Panc1 (cell line): ENCODE measurements at regions not wholly inside any gene's neighbourhood (a gene's known extent, or its start where the extent isn't known, plus 50 kb on each side); places are given as distances from the start of the nearest gene placed in this dataset.

Source experiments
- ATAC-seq: fragments of 200-7000 bp; cut with Tn5 transposase; 2 replicates; pipeline ENCODE4 v1.9.1; 2020; ENCODE audit warnings: mild to moderate bottlenecking, moderate library complexity
- BruUV-seq: library from RNA; stranded (reverse); fragments of 400-500 nt; replicated peaks from 2 replicates; lab custom pipeline; 2021; lab: Mats Ljungman, UMichigan
- CTCF ChIA-PET: fragments of 300-600 bp; sonication (Branson Sonifier 250); formaldehyde crosslinking; loops from one replicate; lab custom pipeline; 2022; ENCODE audit warnings: antibody characterized with exemption; lab: Charles Lee
- POLR2A ChIA-PET: fragments of 300-600 bp; sonication (Branson Sonifier 250); formaldehyde crosslinking; loops from one replicate; lab custom pipeline; 2022; ENCODE audit warnings: antibody characterized with exemption; lab: Charles Lee
- DNase-seq: peaks from one replicate; pipeline ENCODE4 v3.0.0-alpha.2; 2010; ENCODE audit warnings: low read depth, low spot score
- H3K27ac ChIP-seq: 2 replicates; pipeline ENCODE4 v1.5.1; 2011; ENCODE audit warnings: mild to moderate bottlenecking, low read length, inconsistent platforms
- H3K27me3 ChIP-seq: fragments of 200-500 bp; sonication (Bioruptor generic); 2 replicates; pipeline ENCODE4 v1.6.0; 2014; ENCODE audit warnings: low read length, inconsistent platforms; ENCODE audit not compliant: control insufficient read depth, insufficient read depth
- H3K36me3 ChIP-seq: fragments of 200-500 bp; sonication (Bioruptor generic); 2 replicates; pipeline ENCODE4 v1.5.1; 2014; ENCODE audit warnings: inconsistent platforms, mild to moderate bottlenecking, low read length, moderate library complexity; ENCODE audit not compliant: control insufficient read depth, insufficient read depth
- H3K4me1 ChIP-seq: 2 replicates; pipeline ENCODE4 v1.5.1; 2011; ENCODE audit warnings: inconsistent platforms, mild to moderate bottlenecking, low read length, moderate library complexity; ENCODE audit not compliant: control insufficient read depth, insufficient read depth
- H3K4me3 ChIP-seq, 2 experiments: 2 replicates each; pipeline ENCODE4 v1.5.1; 2011 to 2012; ENCODE audit warnings: low read depth in 2 of 2, low read length in 2 of 2, mild to moderate bottlenecking in 2 of 2, inconsistent platforms in 1 of 2, moderate library complexity in 1 of 2
- H3K9me3 ChIP-seq: fragments of 200-500 bp; sonication (Bioruptor generic); 2 replicates; pipeline ENCODE4 v1.5.1; 2014; ENCODE audit warnings: low read depth, mild to moderate bottlenecking, inconsistent platforms, low read length, moderate library complexity; ENCODE audit not compliant: control insufficient read depth, insufficient read depth
- CTCF ChIP-seq: fragments of 450-650 bp; IDR thresholded peaks from 2 replicates; pipeline ENCODE4 v1.5.1; 2017; ENCODE audit warnings: mild to moderate bottlenecking
- POLR2AphosphoS5 ChIP-seq: IDR thresholded peaks from 2 replicates; pipeline ENCODE4 v1.6.1; 2012; ENCODE audit warnings: mild to moderate bottlenecking, low read depth, low read length, moderate library complexity
- REST ChIP-seq, 2 experiments: IDR thresholded peaks; 2 replicates each; pipeline ENCODE4 v1.6.1; 2011 to 2012; ENCODE audit warnings: low read depth in 2 of 2, control low read depth in 1 of 2, low read length in 1 of 2, mild to moderate bottlenecking in 1 of 2, moderate library complexity in 1 of 2; ENCODE audit not compliant: insufficient read depth in 1 of 2
- SIN3A ChIP-seq: IDR thresholded peaks from 2 replicates; pipeline ENCODE4 v1.6.1; 2012; ENCODE audit warnings: low read depth, mild to moderate bottlenecking, low read length, moderate library complexity, borderline replicate concordance; ENCODE audit not compliant: insufficient read depth
- TCF7L2 ChIP-seq: IDR thresholded peaks from 2 replicates; pipeline ENCODE4 v1.6.1; 2011; ENCODE audit warnings: mild to moderate bottlenecking, low read depth, low read length, inconsistent platforms
- in situ Hi-C: cut with HindIII; loops from 2 replicates; pipeline ENCODE4 v1.10.0; 2016; ENCODE audit warnings: low sequenced_read_pairs, low pct_unique_long_range_greater_than_20kb
- intact Hi-C: fragments of 100-400 bp; cut with micrococcal nuclease; formaldehyde crosslinking; loops from one replicate; pipeline ENCODE4 v1.10.0; 2022; ENCODE audit not compliant: unreplicated experiment

- Histone ChIP-seq H3K27me3 (no peaks in the 10 kb centered on the region), H3K36me3 (no peaks in the 10 kb centered on the region), H3K4me1 (no peaks in the 10 kb centered on the region), H3K4me3 (no peak overlapping the region), H3K27ac (no peak overlapping the region), H3K9me3 (no peaks in the 10 kb centered on the region)
- POLR2A ChIA-PET: no interaction called here
- CTCF ChIA-PET: no interaction called here
- DNase-seq (no peak), ATAC-seq (no peak)
- no TSS peak for BruUV-seq
- intact Hi-C loops: no loop called here
- no peak for TF ChIP-seq CTCF
- no peak for TF ChIP-seq REST (IDR thresholded peaks at IDR 0.05; ENCODE audit: insufficient read depth in 1 of 2, low read depth in 2 of 2, low read length in 1 of 2)
- TF ChIP-seq SIN3A: no peak
- no peak for TF ChIP-seq TCF7L2
- TF ChIP-seq POLR2AphosphoS5: no peak
- in situ Hi-C loops: no loop called here
Observed at GRCh38 chr13:52949742-52950141, 78.9 kb upstream of the OLFM4 start.

GRCh38 chr13:52949044-52949443, 79.6 kb upstream of the OLFM4 start:
- no peaks in the 10 kb centered on the region for H3K4me1 ChIP-seq
- H3K36me3 ChIP-seq: no peaks in the 10 kb centered on the region
- no peak overlapping the region for H3K27ac ChIP-seq
- DNase-seq: no peak
- no peak for ATAC-seq
- in situ Hi-C loops: no loop called here
- H3K4me3 ChIP-seq: no peak overlapping the region
- TF ChIP-seq CTCF (no peak), SIN3A (no peak), POLR2AphosphoS5 (no peak), TCF7L2 (no peak), REST (IDR thresholded peaks at IDR 0.05; ENCODE audit: insufficient read depth in 1 of 2, low read depth in 2 of 2, low read length in 1 of 2) (no peak)
- intact Hi-C loops: no loop called here
- no peaks in the 10 kb centered on the region for H3K9me3 ChIP-seq
- ChIA-PET CTCF (no interaction called here), POLR2A (no interaction called here)
- no peaks in the 10 kb centered on the region for H3K27me3 ChIP-seq
- BruUV-seq: no TSS peak
